ENCODE measurements at regions not wholly inside any gene's neighbourhood (a gene's known extent, or its start where the extent isn't known, plus 50 kb on each side); places are given as distances from the start of the nearest gene placed in this dataset.
A peak's percentile ranks its signal among the peaks of the same experiment; 100 is the strongest.

DNA sequence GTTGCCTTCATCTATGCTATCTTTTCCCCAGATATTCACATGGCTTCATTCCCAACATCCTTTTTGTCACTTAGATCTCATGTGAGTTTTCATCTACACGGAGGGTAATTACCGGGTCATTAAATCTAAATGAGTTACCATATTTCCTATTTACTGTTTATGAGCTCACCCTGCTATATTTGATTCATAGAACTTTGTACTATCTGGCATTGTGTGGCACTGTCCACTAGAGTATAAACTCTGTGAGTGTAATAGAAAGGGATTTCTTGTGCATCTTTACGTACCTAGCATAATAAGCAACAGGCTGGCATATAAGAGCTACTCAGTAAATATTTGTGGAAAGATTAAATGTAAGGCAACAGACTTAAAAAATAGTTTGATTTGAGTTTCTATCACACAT lies 86.1 kb upstream of the LMO3 start:
- Histone ChIP-seq H3K4me2 (ENCODE audit: low read length) (no peak overlapping the region), H2BK120ac (ENCODE audit: low read depth, low read length) (no peak overlapping the region), H3K4me3 (ENCODE audit: low read length) (no peak overlapping the region), H3K79me2 (ENCODE audit: control insufficient read depth, insufficient read depth, low read length) (no peaks in the 10 kb centered on the region), H2BK15ac (replicated peaks; ENCODE audit: low read depth) (no peak overlapping the region), H3K79me1 (ENCODE audit: low read length) (no peaks in the 10 kb centered on the region), H3K4me1 (ENCODE audit: control insufficient read depth, low read depth, low read length) (no peaks in the 10 kb centered on the region), H3K9ac (ENCODE audit: low read length) (no peak overlapping the region), H2AK5ac (ENCODE audit: low read length) (no peak overlapping the region), H2BK5ac (ENCODE audit: low read length) (no peak overlapping the region), H3K27me3 (ENCODE audit: insufficient read depth, low read length, poor library complexity) (no peaks in the 10 kb centered on the region), H3K23ac (ENCODE audit: low read length) (no peak overlapping the region), H3K27ac (ENCODE audit: low read depth, low read length) (no peak overlapping the region), H4K5ac (ENCODE audit: low read length) (no peak overlapping the region), H3K18ac (ENCODE audit: low read length) (no peak overlapping the region), H4K8ac (ENCODE audit: low read depth, low read length) (no peak overlapping the region), H3K36me3 (ENCODE audit: control insufficient read depth, insufficient read depth, low read length) (no peaks in the 10 kb centered on the region), H3K4ac (ENCODE audit: low read depth, low read length) (no peak overlapping the region), H3K56ac (ENCODE audit: low read length) (no peak overlapping the region)
- WGBS (ENCODE audit: extremely low coverage, insufficient coverage, low lambda C conversion rate), result no CpG with 5 or more reads among the region's 3 CpGs
- no peak for DNase-seq

DNA sequence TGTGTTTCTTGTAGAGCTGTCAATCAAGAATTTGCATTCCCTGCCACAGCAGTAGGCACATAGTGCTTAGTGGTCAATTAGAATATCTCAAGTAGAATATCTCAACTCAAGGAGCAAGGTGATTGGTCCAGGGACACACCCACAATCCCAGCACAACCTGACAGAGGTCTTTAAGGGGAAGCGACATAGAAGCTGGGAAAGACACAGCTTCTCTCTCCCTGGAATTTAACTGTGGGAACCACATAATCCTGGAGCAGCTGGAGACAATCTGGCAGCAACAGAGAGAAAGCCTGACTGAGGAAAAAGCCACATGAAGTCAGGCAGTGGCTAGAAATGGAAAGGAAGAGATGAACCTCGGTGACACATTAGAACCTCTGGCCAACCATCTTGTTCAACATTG lies 85.7 kb upstream of the LMO3 start:
- no peak overlapping the region for H2BK120ac ChIP-seq (ENCODE audit: low read depth, low read length)
- H3K79me2 ChIP-seq (ENCODE audit: control insufficient read depth, insufficient read depth, low read length), result no peaks in the 10 kb centered on the region
- H2AK5ac ChIP-seq (ENCODE audit: low read length), result no peak overlapping the region
- no peaks in the 10 kb centered on the region for H3K27me3 ChIP-seq (ENCODE audit: insufficient read depth, low read length, poor library complexity)
- H3K4me2 ChIP-seq (ENCODE audit: low read length), result no peak overlapping the region
- no peaks in the 10 kb centered on the region for H3K36me3 ChIP-seq (ENCODE audit: control insufficient read depth, insufficient read depth, low read length)
- no peak overlapping the region for H4K8ac ChIP-seq (ENCODE audit: low read depth, low read length)
- H2BK5ac ChIP-seq (ENCODE audit: low read length), result no peak overlapping the region
- no CpG with 5 or more reads among the region's 2 CpGs for WGBS (ENCODE audit: extremely low coverage, insufficient coverage, low lambda C conversion rate)
- H3K4me3 ChIP-seq (ENCODE audit: low read length), result no peak overlapping the region
- no peak overlapping the region for H3K9ac ChIP-seq (ENCODE audit: low read length)
- H3K4ac ChIP-seq (ENCODE audit: low read depth, low read length), result no peak overlapping the region
- H3K18ac ChIP-seq (ENCODE audit: low read length), result no peak overlapping the region
- DNase-seq, result no peak
- no peak overlapping the region for H3K27ac ChIP-seq (ENCODE audit: low read depth, low read length)
- no peaks in the 10 kb centered on the region for H3K4me1 ChIP-seq (ENCODE audit: control insufficient read depth, low read depth, low read length)
- no peak overlapping the region for H4K5ac ChIP-seq (ENCODE audit: low read length)
- H2BK15ac ChIP-seq (replicated peaks; ENCODE audit: low read depth), result no peak overlapping the region
- no peaks in the 10 kb centered on the region for H3K79me1 ChIP-seq (ENCODE audit: low read length)
- H3K23ac ChIP-seq (ENCODE audit: low read length), result no peak overlapping the region
- H3K56ac ChIP-seq (ENCODE audit: low read length), result no peak overlapping the region

DNA sequence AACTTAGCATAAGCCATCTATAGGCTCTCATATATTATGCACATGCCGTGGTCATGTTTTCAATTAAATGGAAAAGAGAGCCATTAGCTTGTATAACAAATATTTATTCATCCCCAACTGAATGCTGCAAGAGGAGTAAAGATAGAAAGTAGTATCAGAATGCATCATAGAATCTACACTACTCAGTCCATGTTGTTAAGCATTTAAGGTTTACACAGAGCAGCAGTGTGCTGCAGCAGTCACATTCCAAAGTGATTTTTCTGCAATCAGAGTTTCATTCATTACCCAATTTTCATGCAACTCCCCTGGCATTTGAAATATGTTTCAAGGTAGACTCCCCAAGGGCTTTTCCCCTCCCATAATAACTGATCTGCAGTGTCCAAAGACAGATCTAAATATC lies 82.2 kb upstream of the LMO3 start:
- Histone ChIP-seq H3K27ac (ENCODE audit: low read depth, low read length) (no peak overlapping the region), H3K4me1 (ENCODE audit: control insufficient read depth, low read depth, low read length) (no peaks in the 10 kb centered on the region), H4K5ac (ENCODE audit: low read length) (no peak overlapping the region), H3K79me1 (ENCODE audit: low read length) (no peaks in the 10 kb centered on the region), H3K36me3 (ENCODE audit: control insufficient read depth, insufficient read depth, low read length) (no peaks in the 10 kb centered on the region), H2BK120ac (ENCODE audit: low read depth, low read length) (no peak overlapping the region), H3K9ac (ENCODE audit: low read length) (no peak overlapping the region), H3K4me3 (ENCODE audit: low read length) (no peak overlapping the region), H2BK15ac (replicated peaks; ENCODE audit: low read depth) (no peak overlapping the region), H2BK5ac (ENCODE audit: low read length) (no peak overlapping the region), H3K27me3 (ENCODE audit: insufficient read depth, low read length, poor library complexity) (no peaks in the 10 kb centered on the region), H3K18ac (ENCODE audit: low read length) (no peak overlapping the region), H3K23ac (ENCODE audit: low read length) (no peak overlapping the region), H3K79me2 (ENCODE audit: control insufficient read depth, insufficient read depth, low read length) (no peaks in the 10 kb centered on the region), H2AK5ac (ENCODE audit: low read length) (no peak overlapping the region), H4K8ac (ENCODE audit: low read depth, low read length) (no peak overlapping the region), H3K56ac (ENCODE audit: low read length) (no peak overlapping the region), H3K4me2 (ENCODE audit: low read length) (no peak overlapping the region), H3K4ac (ENCODE audit: low read depth, low read length) (no peak overlapping the region)
- WGBS (ENCODE audit: extremely low coverage, insufficient coverage, low lambda C conversion rate), result no CpG with 5 or more reads among the region's 1 CpG
- DNase-seq, result no peak

GRCh38 chr12:16685107-16685506 lies 79.1 kb upstream of the LMO3 start:
- Histone ChIP-seq H3K4me1 (ENCODE audit: control insufficient read depth, low read depth, low read length) (no peaks in the 10 kb centered on the region), H3K56ac (ENCODE audit: low read length) (no peak overlapping the region), H3K79me1 (ENCODE audit: low read length) (no peaks in the 10 kb centered on the region), H3K27ac (ENCODE audit: low read depth, low read length) (no peak overlapping the region), H3K27me3 (ENCODE audit: insufficient read depth, low read length, poor library complexity) (no peaks in the 10 kb centered on the region), H3K23ac (ENCODE audit: low read length) (no peak overlapping the region), H3K4ac (ENCODE audit: low read depth, low read length) (no peak overlapping the region), H3K4me3 (ENCODE audit: low read length) (no peak overlapping the region), H3K79me2 (ENCODE audit: control insufficient read depth, insufficient read depth, low read length) (no peaks in the 10 kb centered on the region), H3K18ac (ENCODE audit: low read length) (no peak overlapping the region), H4K5ac (ENCODE audit: low read length) (no peak overlapping the region), H3K9ac (ENCODE audit: low read length) (no peak overlapping the region), H3K4me2 (ENCODE audit: low read length) (no peak overlapping the region), H2BK120ac (ENCODE audit: low read depth, low read length) (no peak overlapping the region), H3K36me3 (ENCODE audit: control insufficient read depth, insufficient read depth, low read length) (no peaks in the 10 kb centered on the region), H2BK5ac (ENCODE audit: low read length) (no peak overlapping the region), H2BK15ac (replicated peaks; ENCODE audit: low read depth) (no peak overlapping the region), H2AK5ac (ENCODE audit: low read length) (no peak overlapping the region), H4K8ac (ENCODE audit: low read depth, low read length) (no peak overlapping the region)
- WGBS (ENCODE audit: extremely low coverage, insufficient coverage, low lambda C conversion rate), result no CpG with 5 or more reads among the region's 4 CpGs
- DNase-seq, result peak; percentile 5

- no peak overlapping the region for H3K4me2 ChIP-seq (ENCODE audit: low read length)
- no peaks in the 10 kb centered on the region for H3K79me2 ChIP-seq (ENCODE audit: control insufficient read depth, insufficient read depth, low read length)
- no peak overlapping the region for H2BK120ac ChIP-seq (ENCODE audit: low read depth, low read length)
- H3K4me3 ChIP-seq (ENCODE audit: low read length), result no peak overlapping the region
- H3K36me3 ChIP-seq (ENCODE audit: control insufficient read depth, insufficient read depth, low read length), result no peaks in the 10 kb centered on the region
- no peak overlapping the region for H3K27ac ChIP-seq (ENCODE audit: low read depth, low read length)
- H3K27me3 ChIP-seq (ENCODE audit: insufficient read depth, low read length, poor library complexity), result no peaks in the 10 kb centered on the region
- no peak overlapping the region for H4K8ac ChIP-seq (ENCODE audit: low read depth, low read length)
- no peak overlapping the region for H3K18ac ChIP-seq (ENCODE audit: low read length)
- no peaks in the 10 kb centered on the region for H3K4me1 ChIP-seq (ENCODE audit: control insufficient read depth, low read depth, low read length)
- H2AK5ac ChIP-seq (ENCODE audit: low read length), result no peak overlapping the region
- H3K23ac ChIP-seq (ENCODE audit: low read length), result no peak overlapping the region
- H3K4ac ChIP-seq (ENCODE audit: low read depth, low read length), result no peak overlapping the region
- no peak overlapping the region for H4K5ac ChIP-seq (ENCODE audit: low read length)
- H2BK5ac ChIP-seq (ENCODE audit: low read length), result no peak overlapping the region
- H3K9ac ChIP-seq (ENCODE audit: low read length), result no peak overlapping the region
- no peak overlapping the region for H2BK15ac ChIP-seq (replicated peaks; ENCODE audit: low read depth)
- H3K79me1 ChIP-seq (ENCODE audit: low read length), result no peaks in the 10 kb centered on the region
- no peak for DNase-seq
- no peak overlapping the region for H3K56ac ChIP-seq (ENCODE audit: low read length)
Measured at GRCh38 chr12:16681196-16681595, 75.2 kb upstream of the LMO3 start.

- Histone ChIP-seq H3K27ac (ENCODE audit: low read depth, low read length) (no peak overlapping the region), H3K9ac (ENCODE audit: low read length) (no peak overlapping the region), H3K36me3 (ENCODE audit: control insufficient read depth, insufficient read depth, low read length) (no peaks in the 10 kb centered on the region), H3K4me1 (ENCODE audit: control insufficient read depth, low read depth, low read length) (no peaks in the 10 kb centered on the region), H3K4me2 (ENCODE audit: low read length) (no peak overlapping the region), H3K4ac (ENCODE audit: low read depth, low read length) (no peak overlapping the region), H3K23ac (ENCODE audit: low read length) (no peak overlapping the region), H4K8ac (ENCODE audit: low read depth, low read length) (no peak overlapping the region), H2AK5ac (ENCODE audit: low read length) (no peak overlapping the region), H3K79me1 (ENCODE audit: low read length) (no peaks in the 10 kb centered on the region), H3K18ac (ENCODE audit: low read length) (no peak overlapping the region), H2BK15ac (replicated peaks; ENCODE audit: low read depth) (no peak overlapping the region), H3K4me3 (ENCODE audit: low read length) (no peak overlapping the region), H3K27me3 (ENCODE audit: insufficient read depth, low read length, poor library complexity) (no peaks in the 10 kb centered on the region), H4K5ac (ENCODE audit: low read length) (no peak overlapping the region), H2BK5ac (ENCODE audit: low read length) (no peak overlapping the region), H3K56ac (ENCODE audit: low read length) (no peak overlapping the region), H2BK120ac (ENCODE audit: low read depth, low read length) (no peak overlapping the region), H3K79me2 (ENCODE audit: control insufficient read depth, insufficient read depth, low read length) (no peaks in the 10 kb centered on the region)
- no CpG with 5 or more reads among the region's 3 CpGs for WGBS (ENCODE audit: extremely low coverage, insufficient coverage, low lambda C conversion rate)
- DNase-seq, result no peak
Measured at GRCh38 chr12:16675438-16675837, 69.5 kb upstream of the LMO3 start.
